ENCODE measurements at regions not wholly inside any gene's neighbourhood (a gene's known extent, or its start where the extent isn't known, plus 50 kb on each side); places are given as distances from the start of the nearest gene placed in this dataset.

DNA sequence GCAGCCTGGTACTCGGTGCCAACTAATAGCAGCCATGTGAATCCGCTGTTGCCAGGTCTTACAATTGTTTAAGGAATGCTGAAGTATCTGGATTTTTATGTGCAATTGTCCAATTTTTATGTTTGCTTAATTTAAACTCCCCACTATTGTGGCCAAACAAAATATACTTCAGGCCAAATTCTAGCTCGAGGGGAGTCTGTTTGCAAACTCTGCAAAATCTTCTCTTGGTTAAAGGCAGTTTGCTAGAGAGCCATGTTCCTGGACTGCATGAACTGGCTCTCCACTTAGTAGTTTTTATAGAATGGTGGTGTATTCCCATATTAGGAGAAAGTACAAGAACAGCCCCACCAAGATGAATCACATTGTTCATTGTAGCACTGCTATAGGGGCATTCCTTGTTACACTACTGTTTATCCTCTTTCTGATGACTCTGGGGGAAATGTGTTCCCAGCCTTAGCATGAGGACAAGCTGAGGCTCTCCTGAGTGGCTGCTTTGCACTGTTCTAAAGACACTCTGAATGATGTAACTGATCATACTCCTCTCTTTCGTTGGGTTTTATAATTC, 178.0 kb upstream of the GLI3 start (continued):
- TF ChIP-seq RAD21 (IDR thresholded peaks at IDR 0.05 in 1 of 2, conservative IDR thresholded peaks at IDR 0.05 in 1 of 2; ENCODE audit: low read depth in 2 of 2, low read length in 2 of 2), result no peak
- no peak for TF ChIP-seq TEAD4 (IDR thresholded peaks at IDR 0.05; ENCODE audit: low read depth, low read length)

Measured in H1 (cell line).